ENCODE measurements at regions not wholly inside any gene's neighbourhood (a gene's known extent, or its start where the extent isn't known, plus 50 kb on each side); places are given as distances from the start of the nearest gene placed in this dataset.

- Histone ChIP-seq H3K4me1 (ENCODE audit: insufficient read depth, low read length) (peaks cover 14% of the 10 kb centered on the region), H2AFZ (ENCODE audit: low read depth, low read length) (no peak overlapping the region), H3K9me3 (ENCODE audit: insufficient read depth, low read depth, low read length) (no peaks in the 10 kb centered on the region), H3K9ac (ENCODE audit: low read length) (no peak overlapping the region), H3K4me3 (ENCODE audit: insufficient read depth, low read depth, low read length) (no peak overlapping the region), H3K4me2 (ENCODE audit: low read length) (no peak overlapping the region), H3K79me2 (ENCODE audit: insufficient read depth, low read length) (no peaks in the 10 kb centered on the region), H4K20me1 (ENCODE audit: insufficient read depth, low read length) (no peaks in the 10 kb centered on the region), H3K27ac (ENCODE audit: low read depth, low read length) (no peak overlapping the region), H3K27me3 (ENCODE audit: insufficient read depth, low read length) (no peaks in the 10 kb centered on the region), H3K36me3 (ENCODE audit: insufficient read depth, low read length) (no peaks in the 10 kb centered on the region)
- no peak overlapping the region for H3K4me3 Mint-ChIP-seq (ENCODE audit: unreplicated experiment)
- H3K9me3 Mint-ChIP-seq (ENCODE audit: unreplicated experiment) = peaks cover 4% of the 10 kb centered on the region
- no peak for TF ChIP-seq EZH2 (IDR thresholded peaks at IDR 0.05; ENCODE audit: insufficient read depth, low read length)
- no peak for TF ChIP-seq CTCF (IDR thresholded peaks at IDR 0.05; ENCODE audit: insufficient read depth, low read depth, low read length)
- no peak overlapping the region for H3K27ac Mint-ChIP-seq (ENCODE audit: unreplicated experiment)
- H3K4me1 Mint-ChIP-seq (ENCODE audit: low read depth, unreplicated experiment) = peaks cover 1% of the 10 kb centered on the region
- peaks cover 3% of the 10 kb centered on the region for H3K36me3 Mint-ChIP-seq (ENCODE audit: low read depth, unreplicated experiment)
- DNase-seq (ENCODE audit: low read depth) (no peak), FAIRE-seq (no peak)
- peaks cover 7% of the 10 kb centered on the region for H3K27me3 Mint-ChIP-seq (ENCODE audit: low read depth, unreplicated experiment)
Observed at GRCh38 chr9:134217431-134218210, 53.3 kb upstream of the RNU6ATAC start.

- H3K4me3 Mint-ChIP-seq (ENCODE audit: unreplicated experiment) = no peak overlapping the region
- H3K27me3 Mint-ChIP-seq (ENCODE audit: low read depth, unreplicated experiment) = peaks cover 7% of the 10 kb centered on the region
- H3K27ac ChIP-seq (ENCODE audit: low read depth, low read length) = no peak overlapping the region
- no peak for TF ChIP-seq EZH2 (IDR thresholded peaks at IDR 0.05; ENCODE audit: insufficient read depth, low read length)
- TF ChIP-seq CTCF (IDR thresholded peaks at IDR 0.05; ENCODE audit: insufficient read depth, low read depth, low read length) = no peak
- no peaks in the 10 kb centered on the region for H3K36me3 ChIP-seq (ENCODE audit: insufficient read depth, low read length)
- H3K27me3 ChIP-seq (ENCODE audit: insufficient read depth, low read length) = no peaks in the 10 kb centered on the region
- no peak overlapping the region for H3K4me3 ChIP-seq (ENCODE audit: insufficient read depth, low read depth, low read length)
- peaks cover 1% of the 10 kb centered on the region for H3K4me1 Mint-ChIP-seq (ENCODE audit: low read depth, unreplicated experiment)
- H3K79me2 ChIP-seq (ENCODE audit: insufficient read depth, low read length) = no peaks in the 10 kb centered on the region
- H3K4me2 ChIP-seq (ENCODE audit: low read length) = no peak overlapping the region
- no peaks in the 10 kb centered on the region for H4K20me1 ChIP-seq (ENCODE audit: insufficient read depth, low read length)
- no peak overlapping the region for H2AFZ ChIP-seq (ENCODE audit: low read depth, low read length)
- no peaks in the 10 kb centered on the region for H3K9me3 ChIP-seq (ENCODE audit: insufficient read depth, low read depth, low read length)
- DNase-seq (ENCODE audit: low read depth) = no peak
- peaks cover 14% of the 10 kb centered on the region for H3K4me1 ChIP-seq (ENCODE audit: insufficient read depth, low read length)
- no peak overlapping the region for H3K27ac Mint-ChIP-seq (ENCODE audit: unreplicated experiment)
- no peak for FAIRE-seq
- H3K9me3 Mint-ChIP-seq (ENCODE audit: unreplicated experiment) = no peaks in the 10 kb centered on the region
- no peaks in the 10 kb centered on the region for H3K36me3 Mint-ChIP-seq (ENCODE audit: low read depth, unreplicated experiment)
- no peak overlapping the region for H3K9ac ChIP-seq (ENCODE audit: low read length)
Observed at GRCh38 chr9:134218230-134218629, 53.9 kb upstream of the RNU6ATAC start.

GRCh38 chr9:134219646-134220060 is 55.3 kb upstream of the RNU6ATAC start:
- no peak overlapping the region for H2AFZ ChIP-seq (ENCODE audit: low read depth, low read length)
- H4K20me1 ChIP-seq (ENCODE audit: insufficient read depth, low read length) = no peaks in the 10 kb centered on the region
- DNase-seq (ENCODE audit: low read depth) = no peak
- H3K27ac ChIP-seq (ENCODE audit: low read depth, low read length) = no peak overlapping the region
- no peak overlapping the region for H3K9ac ChIP-seq (ENCODE audit: low read length)
- H3K4me3 ChIP-seq (ENCODE audit: insufficient read depth, low read depth, low read length) = no peak overlapping the region
- Mint-ChIP-seq H3K27ac (ENCODE audit: unreplicated experiment) (peak overlapping the region; percentile 34), H3K4me1 (ENCODE audit: low read depth, unreplicated experiment) (peaks cover 1% of the 10 kb centered on the region), H3K27me3 (ENCODE audit: low read depth, unreplicated experiment) (peaks cover 7% of the 10 kb centered on the region), H3K4me3 (ENCODE audit: unreplicated experiment) (no peak overlapping the region), H3K9me3 (ENCODE audit: unreplicated experiment) (peaks cover 1% of the 10 kb centered on the region), H3K36me3 (ENCODE audit: low read depth, unreplicated experiment) (no peaks in the 10 kb centered on the region)
- TF ChIP-seq EZH2 (IDR thresholded peaks at IDR 0.05; ENCODE audit: insufficient read depth, low read length) = no peak
- TF ChIP-seq CTCF (IDR thresholded peaks at IDR 0.05; ENCODE audit: insufficient read depth, low read depth, low read length) = no peak
- no peaks in the 10 kb centered on the region for H3K79me2 ChIP-seq (ENCODE audit: insufficient read depth, low read length)
- no peaks in the 10 kb centered on the region for H3K36me3 ChIP-seq (ENCODE audit: insufficient read depth, low read length)
- no peak for FAIRE-seq
- H3K9me3 ChIP-seq (ENCODE audit: insufficient read depth, low read depth, low read length) = no peaks in the 10 kb centered on the region
- no peaks in the 10 kb centered on the region for H3K27me3 ChIP-seq (ENCODE audit: insufficient read depth, low read length)
- peaks cover 14% of the 10 kb centered on the region for H3K4me1 ChIP-seq (ENCODE audit: insufficient read depth, low read length)
- H3K4me2 ChIP-seq (ENCODE audit: low read length) = no peak overlapping the region
